HEK293 (cell line): ENCODE measurements at regions not wholly inside any gene's neighbourhood (a gene's known extent, or its start where the extent isn't known, plus 50 kb on each side); places are given as distances from the start of the nearest gene placed in this dataset.

Experiments
- CTCF ChIA-PET: fragments of 350-600 bp; formaldehyde crosslinking; extraction: SDS; loops from one replicate; lab custom pipeline; 2021; ENCODE audit warnings: antibody characterized with exemption; lab: Yijun Ruan, JAX
- POLR2A ChIA-PET: fragments of 300-600 bp; formaldehyde crosslinking; extraction: SDS; loops from one replicate; lab custom pipeline; 2020; ENCODE audit warnings: antibody characterized with exemption, inconsistent platforms; lab: Yijun Ruan, JAX
- H3K27ac ChIP-seq: fragments of 200-500 bp; sonication (Bioruptor generic); 2 replicates; pipeline ENCODE4 v1.5.1; 2014; ENCODE audit warnings: low read depth, low read length, control low read depth, inconsistent platforms; ENCODE audit errors: extremely low read depth
- H3K36me3 ChIP-seq, 2 experiments: fragments of 200-500 bp in 1 of 2; sonication (Bioruptor generic) in 1 of 2; 1 replicate in 1 of 2; 2 replicates in 1 of 2; pipeline ENCODE4 v1.5.1; 2014 to 2017; ENCODE audit warnings: inconsistent platforms in 2 of 2, low read length in 2 of 2; ENCODE audit not compliant: control insufficient read depth in 2 of 2, insufficient read depth in 1 of 2
- H3K4me1 ChIP-seq: fragments of 200-500 bp; sonication (Bioruptor generic); 2 replicates; pipeline ENCODE4 v1.5.1; 2014; ENCODE audit warnings: mild to moderate bottlenecking, low read length, inconsistent platforms; ENCODE audit not compliant: control insufficient read depth, insufficient read depth
- H3K4me3 ChIP-seq: 2 replicates; pipeline ENCODE4 v1.5.1; 2011; ENCODE audit warnings: low read depth, mild to moderate bottlenecking, control low read depth, low read length, moderate library complexity
- H3K9me3 ChIP-seq: fragments of 200-500 bp; sonication (Bioruptor generic); 2 replicates; pipeline ENCODE4 v1.5.1; 2014; ENCODE audit warnings: low read depth, low read length, inconsistent platforms; ENCODE audit not compliant: control insufficient read depth, insufficient read depth
- ELK4 ChIP-seq: IDR thresholded peaks from 2 replicates; pipeline ENCODE4 v1.6.1; 2011; ENCODE audit warnings: mild to moderate bottlenecking, low read depth, low read length, borderline replicate concordance
- HOXC10 ChIP-seq: sonication (generic); formaldehyde crosslinking; IDR thresholded peaks from 2 replicates; pipeline ENCODE4 v1.8.1; 2023; ENCODE audit warnings: mild to moderate bottlenecking, missing genetic modification reagents
- SCRT1 ChIP-seq: fragments of 450-650 bp; formaldehyde crosslinking; IDR thresholded peaks from 2 replicates; pipeline ENCODE4 v1.5.1; 2016; ENCODE audit warnings: missing biosample characterization, missing genetic modification characterization, borderline replicate concordance
- SP2 ChIP-seq: fragments of 450-650 bp; formaldehyde crosslinking; IDR thresholded peaks from 2 replicates; pipeline ENCODE4 v1.5.1; 2016; ENCODE audit warnings: missing biosample characterization, missing genetic modification characterization
- ZBTB17 ChIP-seq: fragments of 450-650 bp; formaldehyde crosslinking; IDR thresholded peaks from 2 replicates; pipeline ENCODE4 v1.5.1; 2016; ENCODE audit warnings: missing biosample characterization, missing genetic modification characterization
- ZBTB49 ChIP-seq: fragments of 450-650 bp; formaldehyde crosslinking; IDR thresholded peaks from 2 replicates; pipeline ENCODE4 v1.5.1; 2016; ENCODE audit warnings: missing biosample characterization, missing genetic modification characterization, low read depth
- ZFP3 ChIP-seq: fragments of 450-650 bp; formaldehyde crosslinking; IDR thresholded peaks from 2 replicates; pipeline ENCODE4 v1.5.1; 2016; ENCODE audit warnings: low read depth, missing biosample characterization, missing genetic modification characterization
- ZNF138 ChIP-seq: fragments of 450-650 bp; formaldehyde crosslinking; IDR thresholded peaks from 2 replicates; pipeline ENCODE4 v1.5.1; 2016; ENCODE audit warnings: missing biosample characterization, missing genetic modification characterization, borderline replicate concordance
- ZNF148 ChIP-seq: fragments of 450-650 bp; formaldehyde crosslinking; IDR thresholded peaks from 2 replicates; pipeline ENCODE4 v1.5.0; 2017; ENCODE audit warnings: missing biosample characterization, missing genetic modification characterization, borderline replicate concordance
- ZNF23 ChIP-seq: fragments of 450-650 bp; formaldehyde crosslinking; IDR thresholded peaks from 2 replicates; pipeline ENCODE4 v1.5.1; 2016; ENCODE audit warnings: missing biosample characterization, missing genetic modification characterization, borderline replicate concordance
- ZNF362 ChIP-seq: fragments of 450-650 bp; formaldehyde crosslinking; IDR thresholded peaks from 2 replicates; pipeline ENCODE4 v1.5.1; 2016; ENCODE audit warnings: missing biosample characterization, missing genetic modification characterization
- ZNF398 ChIP-seq: fragments of 450-650 bp; formaldehyde crosslinking; IDR thresholded peaks from 2 replicates; pipeline ENCODE4 v1.5.1; 2017; ENCODE audit warnings: missing biosample characterization, missing genetic modification characterization
- ZNF530 ChIP-seq: fragments of 450-650 bp; formaldehyde crosslinking; IDR thresholded peaks from 2 replicates; pipeline ENCODE4 v1.5.1; 2016; ENCODE audit warnings: low read depth, missing biosample characterization, missing genetic modification characterization
- ZNF585B ChIP-seq: fragments of 450-650 bp; formaldehyde crosslinking; IDR thresholded peaks from 2 replicates; pipeline ENCODE4 v1.5.1; 2016; ENCODE audit warnings: missing biosample characterization, missing genetic modification characterization
- ZNF610 ChIP-seq: fragments of 450-650 bp; formaldehyde crosslinking; IDR thresholded peaks from 2 replicates; pipeline ENCODE4 v1.5.1; 2016; ENCODE audit warnings: missing biosample characterization, missing genetic modification characterization, borderline replicate concordance
- ZNF664 ChIP-seq: fragments of 450-650 bp; formaldehyde crosslinking; IDR thresholded peaks from 2 replicates; pipeline ENCODE4 v1.5.1; 2016; ENCODE audit warnings: missing biosample characterization, missing genetic modification characterization
- ZNF701 ChIP-seq: fragments of 450-650 bp; formaldehyde crosslinking; IDR thresholded peaks from 2 replicates; pipeline ENCODE4 v1.5.1; 2016; ENCODE audit warnings: missing biosample characterization, missing genetic modification characterization
- ZSCAN16 ChIP-seq: fragments of 450-650 bp; formaldehyde crosslinking; IDR thresholded peaks from 2 replicates; pipeline ENCODE4 v1.5.1; 2016; ENCODE audit warnings: missing biosample characterization, missing genetic modification characterization
- ZSCAN5A ChIP-seq: fragments of 450-650 bp; formaldehyde crosslinking; IDR thresholded peaks from 2 replicates; pipeline ENCODE4 v1.5.1; 2016; ENCODE audit warnings: missing biosample characterization, missing genetic modification characterization

GRCh38 chr12:90321369-90321768, 612.7 kb upstream of the ATP2B1 start:
- POLR2A ChIA-PET, result no interaction called here
- no peaks in the 10 kb centered on the region for H3K9me3 ChIP-seq
- no peaks in the 10 kb centered on the region for H3K4me1 ChIP-seq
- H3K27ac ChIP-seq, result no peak overlapping the region
- no peaks in the 10 kb centered on the region for H3K36me3 ChIP-seq
- CTCF ChIA-PET, result interaction anchor here (0.7 to 0.9 kb wide), 2 partner anchors 17 to 528 kb away, joined by 4 read pairs; no protein-coding TSS in a partner anchor
- H3K4me3 ChIP-seq, result no peak overlapping the region
- TF ChIP-seq ZNF530 (tag by site-specific recombination), result peak; percentile 84
- no peak for TF ChIP-seq SCRT1 (tag by site-specific recombination)
- no peak for TF ChIP-seq ZNF148
- TF ChIP-seq SP2, result no peak
- TF ChIP-seq ZNF138 (tag by site-specific recombination), result no peak
- TF ChIP-seq ZSCAN5A (tag by site-specific recombination), result no peak
- TF ChIP-seq ZBTB17 (tag by site-specific recombination), result no peak
- TF ChIP-seq ZNF610 (tag by site-specific recombination), result no peak
- TF ChIP-seq, all 188 proteins: peak for 1

GRCh38 chr12:90311561-90311960, 602.9 kb upstream of the ATP2B1 start:
- Histone ChIP-seq H3K4me3 (no peak overlapping the region), H3K27ac (no peak overlapping the region), H3K4me1 (no peaks in the 10 kb centered on the region), H3K9me3 (no peaks in the 10 kb centered on the region), H3K36me3 (no peaks in the 10 kb centered on the region)
- POLR2A ChIA-PET, result no interaction called here
- TF ChIP-seq ZNF664 (no peak), ZBTB49 (tag by site-specific recombination) (no peak), ZFP3 (tag by site-specific recombination) (no peak), ELK4 (no peak), HOXC10 (CRISPR knock-in tag) (no peak), ZNF701 (tag by site-specific recombination) (no peak), ZNF23 (tag by site-specific recombination) (no peak), ZNF585B (tag by site-specific recombination) (no peak), ZNF398 (tag by site-specific recombination) (no peak), ZSCAN16 (tag by site-specific recombination) (no peak), ZNF362 (no peak)
- CTCF ChIA-PET, result interaction anchor here (0.7 kb wide), 1 partner anchor 208 kb away, joined by 3 read pairs; no protein-coding TSS in a partner anchor
